ENCODE measurements at regions not wholly inside any gene's neighbourhood (a gene's known extent, or its start where the extent isn't known, plus 50 kb on each side); places are given as distances from the start of the nearest gene placed in this dataset.

- TF ChIP-seq EZH2phosphoT487 (IDR thresholded peaks at IDR 0.05; ENCODE audit: borderline replicate concordance, low read length) = no peak
- TF ChIP-seq CTCF (conservative IDR thresholded peaks at IDR 0.05; ENCODE audit: low read depth, low read length) = no peak
- no peak for TF ChIP-seq EZH2 (IDR thresholded peaks at IDR 0.05; ENCODE audit: low read length, unreplicated experiment)
Measured at GRCh38 chr20:40336533-40336932, 352.5 kb downstream of the MAFB start.
